ENCODE measurements at regions not wholly inside any gene's neighbourhood (a gene's known extent, or its start where the extent isn't known, plus 50 kb on each side); places are given as distances from the start of the nearest gene placed in this dataset.

DNA sequence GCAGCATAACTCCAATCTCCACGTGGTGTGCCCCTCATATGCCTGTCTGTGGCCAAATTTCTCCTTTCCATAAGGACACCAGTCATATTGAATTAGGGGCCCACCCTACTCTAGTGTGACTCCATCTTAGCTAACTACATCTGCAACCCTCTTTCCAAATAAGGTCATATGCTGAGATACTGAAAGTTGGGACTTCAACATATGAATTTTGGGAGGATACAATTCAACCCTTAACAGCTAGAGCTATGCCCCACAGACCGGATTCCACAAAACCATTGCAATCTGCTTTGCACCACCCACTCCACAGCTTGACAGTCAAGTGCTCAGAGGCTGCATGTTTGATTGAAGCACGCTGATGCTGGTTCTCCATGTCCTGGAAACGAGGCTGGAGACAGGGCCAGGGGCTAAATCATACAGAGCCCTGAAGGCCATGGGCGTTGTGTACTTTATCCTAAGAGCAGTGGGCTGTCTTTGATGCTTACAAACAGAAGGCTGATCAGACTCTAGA, 122.8 kb downstream of the MTX3 start (continued):
- TF ChIP-seq ARNTL (CRISPR knock-in tag; IDR thresholded peaks at IDR 0.05), result no peak
- TF ChIP-seq, protein P1, sequence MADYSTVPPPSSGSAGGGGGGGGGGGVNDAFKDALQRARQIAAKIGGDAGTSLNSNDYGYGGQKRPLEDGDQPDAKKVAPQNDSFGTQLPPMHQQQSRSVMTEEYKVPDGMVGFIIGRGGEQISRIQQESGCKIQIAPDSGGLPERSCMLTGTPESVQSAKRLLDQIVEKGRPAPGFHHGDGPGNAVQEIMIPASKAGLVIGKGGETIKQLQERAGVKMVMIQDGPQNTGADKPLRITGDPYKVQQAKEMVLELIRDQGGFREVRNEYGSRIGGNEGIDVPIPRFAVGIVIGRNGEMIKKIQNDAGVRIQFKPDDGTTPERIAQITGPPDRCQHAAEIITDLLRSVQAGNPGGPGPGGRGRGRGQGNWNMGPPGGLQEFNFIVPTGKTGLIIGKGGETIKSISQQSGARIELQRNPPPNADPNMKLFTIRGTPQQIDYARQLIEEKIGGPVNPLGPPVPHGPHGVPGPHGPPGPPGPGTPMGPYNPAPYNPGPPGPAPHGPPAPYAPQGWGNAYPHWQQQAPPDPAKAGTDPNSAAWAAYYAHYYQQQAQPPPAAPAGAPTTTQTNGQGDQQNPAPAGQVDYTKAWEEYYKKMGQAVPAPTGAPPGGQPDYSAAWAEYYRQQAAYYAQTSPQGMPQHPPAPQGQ (CRISPR knock-in tag; IDR thresholded peaks at IDR 0.05; ENCODE audit: borderline replicate concordance), result no peak
- TF ChIP-seq ZNF17 (CRISPR knock-in tag; IDR thresholded peaks at IDR 0.05), result no peak
- TF ChIP-seq ZBTB3 (CRISPR knock-in tag; IDR thresholded peaks at IDR 0.05; ENCODE audit: borderline replicate concordance, low read depth), result no peak
- no peak for TF ChIP-seq HMG20A (CRISPR knock-in tag; IDR thresholded peaks at IDR 0.05; ENCODE audit: borderline replicate concordance)
- TF ChIP-seq ZMAT3 (CRISPR knock-in tag; conservative IDR thresholded peaks at IDR 0.05), result no peak
- TF ChIP-seq ESRRA (CRISPR knock-in tag; IDR thresholded peaks at IDR 0.05; ENCODE audit: low read depth), result no peak

DNA sequence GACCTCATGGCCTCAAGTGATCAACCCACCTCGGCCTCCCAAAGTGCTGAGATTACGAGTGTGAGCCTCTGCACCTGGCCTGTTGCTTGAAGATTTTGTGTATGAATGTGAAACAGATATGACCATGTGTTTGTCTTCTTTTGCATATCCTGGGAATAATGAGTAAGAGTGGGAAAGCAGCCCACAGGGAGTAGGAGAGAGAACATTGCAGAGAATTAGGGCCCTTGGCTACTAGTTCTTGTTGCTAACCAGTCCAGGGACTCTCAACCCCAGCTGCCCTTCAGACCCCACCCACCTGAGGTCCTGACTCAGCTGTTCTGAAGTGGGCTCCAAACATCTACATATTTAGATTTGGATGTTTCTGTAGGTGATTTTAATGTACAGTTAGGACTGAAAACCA, 125.5 kb downstream of the MTX3 start:
- FAIRE-seq, result no peak
- no peak for DNase-seq (ENCODE audit: low spot score)
- no TSS peak for BruUV-seq (replicated peaks)
- H2AFZ ChIP-seq (ENCODE audit: low read length), result no peak overlapping the region
- H3K27me3 ChIP-seq (ENCODE audit: control insufficient read depth in 1 of 2, insufficient read depth in 2 of 2, low read length in 2 of 2), result peaks cover 4 to 26% of the 10 kb centered on the region in 2 experiments; a peak in 2 of 5 replicates
- CTCF ChIA-PET (ENCODE audit: low intra/inter-chr PET ratio, low total read pairs), result no interaction called here
- WGBS (ENCODE audit: low lambda C conversion rate), result 0% methylated on average over 2 of the region's 2 CpGs
- ATAC-seq, result no peak
- TF ChIP-seq, protein P2, sequence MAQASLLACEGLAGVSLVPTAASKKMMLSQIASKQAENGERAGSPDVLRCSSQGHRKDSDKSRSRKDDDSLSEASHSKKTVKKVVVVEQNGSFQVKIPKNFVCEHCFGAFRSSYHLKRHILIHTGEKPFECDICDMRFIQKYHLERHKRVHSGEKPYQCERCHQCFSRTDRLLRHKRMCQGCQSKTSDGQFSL (CRISPR knock-in tag; IDR thresholded peaks at IDR 0.05), result no peak
- TF ChIP-seq TP53 (CRISPR knock-in tag; conservative IDR thresholded peaks at IDR 0.05) (no peak), MTA3 (CRISPR knock-in tag; IDR thresholded peaks at IDR 0.05) (no peak), ZNF337 (CRISPR knock-in tag; IDR thresholded peaks at IDR 0.05; ENCODE audit: borderline replicate concordance, low read depth) (no peak), MATR3 (CRISPR knock-in tag; IDR thresholded peaks at IDR 0.05) (no peak), ZNF274 (CRISPR knock-in tag; IDR thresholded peaks at IDR 0.05) (no peak), ZFP37 (CRISPR knock-in tag; IDR thresholded peaks at IDR 0.05; ENCODE audit: borderline replicate concordance) (no peak), KMT2A (CRISPR knock-in tag; IDR thresholded peaks at IDR 0.05) (no peak), ZMYM2 (CRISPR knock-in tag; IDR thresholded peaks at IDR 0.05) (no peak), NFIB (CRISPR knock-in tag; IDR thresholded peaks at IDR 0.05; ENCODE audit: borderline replicate concordance) (no peak), ZNF549 (CRISPR knock-in tag; IDR thresholded peaks at IDR 0.05) (no peak), ZKSCAN5 (CRISPR knock-in tag; IDR thresholded peaks at IDR 0.05) (no peak)
- TF ChIP-seq, protein P3, sequence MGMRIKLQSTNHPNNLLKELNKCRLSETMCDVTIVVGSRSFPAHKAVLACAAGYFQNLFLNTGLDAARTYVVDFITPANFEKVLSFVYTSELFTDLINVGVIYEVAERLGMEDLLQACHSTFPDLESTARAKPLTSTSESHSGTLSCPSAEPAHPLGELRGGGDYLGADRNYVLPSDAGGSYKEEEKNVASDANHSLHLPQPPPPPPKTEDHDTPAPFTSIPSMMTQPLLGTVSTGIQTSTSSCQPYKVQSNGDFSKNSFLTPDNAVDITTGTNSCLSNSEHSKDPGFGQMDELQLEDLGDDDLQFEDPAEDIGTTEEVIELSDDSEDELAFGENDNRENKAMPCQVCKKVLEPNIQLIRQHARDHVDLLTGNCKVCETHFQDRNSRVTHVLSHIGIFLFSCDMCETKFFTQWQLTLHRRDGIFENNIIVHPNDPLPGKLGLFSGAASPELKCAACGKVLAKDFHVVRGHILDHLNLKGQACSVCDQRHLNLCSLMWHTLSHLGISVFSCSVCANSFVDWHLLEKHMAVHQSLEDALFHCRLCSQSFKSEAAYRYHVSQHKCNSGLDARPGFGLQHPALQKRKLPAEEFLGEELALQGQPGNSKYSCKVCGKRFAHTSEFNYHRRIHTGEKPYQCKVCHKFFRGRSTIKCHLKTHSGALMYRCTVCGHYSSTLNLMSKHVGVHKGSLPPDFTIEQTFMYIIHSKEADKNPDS (CRISPR knock-in tag; IDR thresholded peaks at IDR 0.05), result no peak
- H3K79me2 ChIP-seq (ENCODE audit: insufficient read depth, low read length), result no peaks in the 10 kb centered on the region
- no peaks in the 10 kb centered on the region for H4K20me1 ChIP-seq (ENCODE audit: insufficient read depth, low read length)
- POLR2A ChIA-PET, result no interaction called here
- no peaks in the 10 kb centered on the region for H3K36me3 ChIP-seq (replicated peaks in 1 of 2; ENCODE audit: control insufficient read depth in 1 of 2, insufficient read depth in 2 of 2, low read length in 2 of 2)
- no peak overlapping the region for H3K9ac ChIP-seq (ENCODE audit: insufficient read depth, low read depth, low read length)
- H3K27ac ChIP-seq (ENCODE audit: extremely low read length, insufficient read depth, low read length), result no peak overlapping the region
- H3K9me3 ChIP-seq (ENCODE audit: low read length), result no peaks in the 10 kb centered on the region
- no peaks in the 10 kb centered on the region for H3K4me1 ChIP-seq (ENCODE audit: insufficient read depth, low read length)
- intact Hi-C loops (cut with micrococcal nuclease; ENCODE audit: unreplicated experiment) (no loop called here), in situ Hi-C loops (cut with HindIII; ENCODE audit: extremely low pct_ligation_motif_present, low pct_unique_long_range_greater_than_20kb) (no loop called here)
- H3K4me2 ChIP-seq (ENCODE audit: low read depth, low read length), result no peak overlapping the region
- no peak overlapping the region for H3K4me3 ChIP-seq (replicated peaks in 1 of 3; ENCODE audit: insufficient read depth in 1 of 3, low read depth in 2 of 3, low read length in 3 of 3)
